Natural killer cell (primary cell): ENCODE measurements at regions not wholly inside any gene's neighbourhood (a gene's known extent, or its start where the extent isn't known, plus 50 kb on each side); places are given as distances from the start of the nearest gene placed in this dataset.
"Not testable (repeated sequence)": the region's sequence is repeated elsewhere in the genome, so short reads cannot be mapped to it uniquely, and the experiment has no call there.

Experiments used
- ATAC-seq, 3 donors: fragments of 150-1000 bp in 2 of 3; fragments of 200-7000 bp in 1 of 3; cut with Tn5 transposase; 1 replicate in 1 of 3; 2 replicates in 2 of 3; pipeline ENCODE4 v1.10.0; 2021; ENCODE audit warnings: mild to moderate bottlenecking in 2 of 3, moderate library complexity in 2 of 3
- DNase-seq, 2 donors: peaks; one replicate each; pipeline versions ENCODE4 v3.0.0 to v3.0.0-alpha.2; 2013 to 2021; ENCODE audit warnings: mixed read lengths in 1 of 2
- H3K27ac ChIP-seq: one replicate; pipeline ENCODE4 v1.5.1; 2013; ENCODE audit warnings: mild to moderate bottlenecking, low read length
- H3K27me3 ChIP-seq: one replicate; pipeline ENCODE4 v1.6.1; 2013; ENCODE audit warnings: low read length; ENCODE audit not compliant: control insufficient read depth, insufficient read depth
- H3K36me3 ChIP-seq: one replicate; pipeline ENCODE4 v1.6.1; 2013; ENCODE audit warnings: low read length; ENCODE audit not compliant: control insufficient read depth, insufficient read depth
- H3K4me1 ChIP-seq: one replicate; pipeline ENCODE4 v1.6.1; 2013; ENCODE audit warnings: low read length; ENCODE audit not compliant: control insufficient read depth, insufficient read depth
- H3K4me3 ChIP-seq: one replicate; pipeline ENCODE4 v1.5.1; 2013; ENCODE audit warnings: low read length
- H3K9me3 ChIP-seq: one replicate; pipeline ENCODE4 v1.6.1; 2013; ENCODE audit warnings: low read length; ENCODE audit not compliant: control insufficient read depth, insufficient read depth
- H3K27ac Mint-ChIP-seq, 2 donors: one replicate each; pipeline ENCODE4 v1.8.0; 2022; ENCODE audit warnings: mild to moderate bottlenecking in 2 of 2, mixed read lengths in 2 of 2, moderate library complexity in 1 of 2
- H3K27me3 Mint-ChIP-seq, 2 donors: one replicate each; pipeline ENCODE4 v1.8.0; 2022; ENCODE audit warnings: low read depth in 2 of 2, mixed read lengths in 2 of 2
- H3K36me3 Mint-ChIP-seq: one replicate; pipeline ENCODE4 v1.8.0; 2022; ENCODE audit warnings: mixed read lengths
- H3K4me1 Mint-ChIP-seq, 2 donors: one replicate each; pipeline ENCODE4 v1.8.0; 2022; ENCODE audit warnings: mixed read lengths in 2 of 2
- H3K4me3 Mint-ChIP-seq: one replicate; pipeline ENCODE4 v1.8.0; 2022; ENCODE audit warnings: mild to moderate bottlenecking, moderate library complexity, mixed read lengths
- H3K9me3 Mint-ChIP-seq, 2 donors: one replicate each; pipeline ENCODE4 v1.8.0; 2022; ENCODE audit warnings: mixed read lengths in 2 of 2
- WGBS: methylation state at CpG from one replicate; pipeline ENCODE4 v1.1.7; 2013; ENCODE audit warnings: missing lambda C conversion rate; ENCODE audit not compliant: insufficient coverage; 5-methylcytosine and 5-hydroxymethylcytosine counted together
- intact Hi-C: fragments of 100-400 bp; cut with micrococcal nuclease; formaldehyde crosslinking; loops from one replicate; pipeline ENCODE4 v1.14.2; 2022
- TF ChIP-seq, protein P1 (sequence below): fragments of 200-600 bp; IDR thresholded peaks from one replicate; pipeline ENCODE4 v1.8.0; 2022; ENCODE audit warnings: antibody characterized with exemption

DNA sequence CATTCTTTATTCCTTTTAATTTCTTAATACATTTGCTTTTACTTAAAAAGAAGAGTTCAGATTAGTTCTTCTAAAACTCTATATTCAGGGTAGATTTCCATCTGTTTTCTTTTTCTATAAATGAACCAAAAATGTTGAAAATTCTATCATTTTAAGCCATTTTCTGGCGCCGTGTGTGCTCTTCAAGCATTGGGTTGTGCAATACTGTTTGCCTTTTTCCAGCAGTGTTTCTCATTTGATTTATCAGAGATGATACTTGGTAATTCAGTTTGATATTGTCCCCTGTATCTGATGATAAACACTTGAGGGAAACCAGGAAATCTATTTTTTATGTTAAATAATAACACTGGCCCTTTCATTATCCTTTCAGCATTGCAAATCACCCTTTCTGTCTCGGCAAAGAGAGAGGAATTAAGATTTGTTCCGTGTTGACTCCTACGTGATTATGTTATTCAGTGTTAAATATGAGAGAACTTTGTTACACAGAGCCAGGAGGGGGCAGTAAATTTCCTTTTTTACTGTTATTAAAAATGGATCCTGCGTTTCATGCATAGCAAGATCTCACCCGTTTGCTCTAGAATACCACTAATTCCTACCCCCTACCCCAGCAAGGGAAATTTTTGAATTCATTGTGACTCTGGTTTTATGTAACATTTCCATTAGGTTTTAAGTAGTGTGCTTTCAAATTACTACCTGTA is 606.9 kb upstream of the RBFOX1 start:
- intact Hi-C loops: no loop called here
- Mint-ChIP-seq H3K4me3 (no peak overlapping the region), H3K36me3 (no peaks in the 10 kb centered on the region), H3K27ac (no peak overlapping the region), H3K4me1 (no peaks in the 10 kb centered on the region), H3K27me3 (peaks cover 0 to 4% of the 10 kb centered on the region in 2 donors), H3K9me3 (no peaks in the 10 kb centered on the region)
- no peak overlapping the region for H3K4me3 ChIP-seq
- H3K27me3 ChIP-seq: no peaks in the 10 kb centered on the region
- ATAC-seq (no peak), DNase-seq (no peak)
- no peaks in the 10 kb centered on the region for H3K9me3 ChIP-seq
- no peaks in the 10 kb centered on the region for H3K4me1 ChIP-seq
- H3K36me3 ChIP-seq: no peaks in the 10 kb centered on the region
- 34% methylated on average over 5 of the region's 7 CpGs for WGBS
- TF ChIP-seq, protein P1, sequence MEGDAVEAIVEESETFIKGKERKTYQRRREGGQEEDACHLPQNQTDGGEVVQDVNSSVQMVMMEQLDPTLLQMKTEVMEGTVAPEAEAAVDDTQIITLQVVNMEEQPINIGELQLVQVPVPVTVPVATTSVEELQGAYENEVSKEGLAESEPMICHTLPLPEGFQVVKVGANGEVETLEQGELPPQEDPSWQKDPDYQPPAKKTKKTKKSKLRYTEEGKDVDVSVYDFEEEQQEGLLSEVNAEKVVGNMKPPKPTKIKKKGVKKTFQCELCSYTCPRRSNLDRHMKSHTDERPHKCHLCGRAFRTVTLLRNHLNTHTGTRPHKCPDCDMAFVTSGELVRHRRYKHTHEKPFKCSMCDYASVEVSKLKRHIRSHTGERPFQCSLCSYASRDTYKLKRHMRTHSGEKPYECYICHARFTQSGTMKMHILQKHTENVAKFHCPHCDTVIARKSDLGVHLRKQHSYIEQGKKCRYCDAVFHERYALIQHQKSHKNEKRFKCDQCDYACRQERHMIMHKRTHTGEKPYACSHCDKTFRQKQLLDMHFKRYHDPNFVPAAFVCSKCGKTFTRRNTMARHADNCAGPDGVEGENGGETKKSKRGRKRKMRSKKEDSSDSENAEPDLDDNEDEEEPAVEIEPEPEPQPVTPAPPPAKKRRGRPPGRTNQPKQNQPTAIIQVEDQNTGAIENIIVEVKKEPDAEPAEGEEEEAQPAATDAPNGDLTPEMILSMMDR: no peak
- no peak overlapping the region for H3K27ac ChIP-seq

DNA sequence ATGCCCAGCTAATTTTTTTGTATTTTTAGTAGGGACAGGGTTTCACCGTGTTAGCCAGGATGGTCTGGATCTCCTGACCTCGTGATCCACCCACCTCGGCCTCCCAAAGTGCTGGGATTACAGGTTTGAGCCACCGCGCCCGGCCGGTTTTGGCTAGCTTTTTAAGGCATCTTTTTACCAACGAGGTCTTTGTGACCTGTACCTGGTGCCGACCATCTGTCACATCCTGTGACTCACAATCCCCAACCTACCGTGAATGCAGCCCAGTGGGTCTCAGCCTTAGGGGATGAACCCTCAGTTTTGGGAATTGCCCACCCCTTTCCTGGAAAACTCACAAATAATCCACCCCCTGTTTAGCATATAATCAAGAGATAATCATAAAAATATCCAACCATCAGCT is 607.4 kb upstream of the RBFOX1 start:
- H3K36me3 Mint-ChIP-seq, H3K4me3 ChIP-seq, H3K9me3 Mint-ChIP-seq, H3K4me3 Mint-ChIP-seq, H3K9me3 ChIP-seq, H3K27me3 Mint-ChIP-seq, H3K27me3 ChIP-seq, intact Hi-C loops, H3K36me3 ChIP-seq, DNase-seq, H3K27ac Mint-ChIP-seq, H3K27ac ChIP-seq, H3K4me1 Mint-ChIP-seq, H3K4me1 ChIP-seq, ATAC-seq: not testable (repeated sequence)
- WGBS: 86% methylated on average over 10 of the region's 10 CpGs

- ATAC-seq (no peak), DNase-seq (no peak)
- WGBS: 52% methylated on average over 3 of the region's 3 CpGs
- Histone ChIP-seq H3K4me1 (no peaks in the 10 kb centered on the region), H3K4me3 (no peak overlapping the region), H3K27me3 (no peaks in the 10 kb centered on the region), H3K27ac (no peak overlapping the region), H3K36me3 (no peaks in the 10 kb centered on the region), H3K9me3 (no peaks in the 10 kb centered on the region)
- intact Hi-C loops: no loop called here
- Mint-ChIP-seq H3K36me3 (no peaks in the 10 kb centered on the region), H3K4me1 (no peaks in the 10 kb centered on the region), H3K9me3 (peaks cover 0 to 4% of the 10 kb centered on the region in 2 donors), H3K27me3 (peaks cover 0 to 4% of the 10 kb centered on the region in 2 donors), H3K4me3 (no peak overlapping the region), H3K27ac (no peak overlapping the region)
- TF ChIP-seq, protein P1: no peak
Observed at GRCh38 chr16:6722786-6723185, 609.9 kb upstream of the RBFOX1 start.

- Histone ChIP-seq H3K27ac (no peak overlapping the region), H3K9me3 (no peaks in the 10 kb centered on the region), H3K36me3 (no peaks in the 10 kb centered on the region), H3K27me3 (no peaks in the 10 kb centered on the region), H3K4me3 (no peak overlapping the region), H3K4me1 (no peaks in the 10 kb centered on the region)
- Mint-ChIP-seq H3K36me3 (no peaks in the 10 kb centered on the region), H3K27ac (no peak overlapping the region), H3K9me3 (peaks cover 8% of the 10 kb centered on the region in 2 donors), H3K27me3 (no peaks in the 10 kb centered on the region), H3K4me1 (no peaks in the 10 kb centered on the region), H3K4me3 (no peak overlapping the region)
- ATAC-seq: no peak
- TF ChIP-seq, protein P1: no peak
- intact Hi-C loops: no loop called here
- 41% methylated on average over 3 of the region's 3 CpGs for WGBS
- DNase-seq: no peak
Observed at GRCh38 chr16:6714510-6714909, 618.1 kb upstream of the RBFOX1 start.
